ENCODE measurements at regions not wholly inside any gene's neighbourhood (a gene's known extent, or its start where the extent isn't known, plus 50 kb on each side); places are given as distances from the start of the nearest gene placed in this dataset.
"Not testable (repeated sequence)": the region's sequence is repeated elsewhere in the genome, so short reads cannot be mapped to it uniquely, and the experiment has no call there.

DNA sequence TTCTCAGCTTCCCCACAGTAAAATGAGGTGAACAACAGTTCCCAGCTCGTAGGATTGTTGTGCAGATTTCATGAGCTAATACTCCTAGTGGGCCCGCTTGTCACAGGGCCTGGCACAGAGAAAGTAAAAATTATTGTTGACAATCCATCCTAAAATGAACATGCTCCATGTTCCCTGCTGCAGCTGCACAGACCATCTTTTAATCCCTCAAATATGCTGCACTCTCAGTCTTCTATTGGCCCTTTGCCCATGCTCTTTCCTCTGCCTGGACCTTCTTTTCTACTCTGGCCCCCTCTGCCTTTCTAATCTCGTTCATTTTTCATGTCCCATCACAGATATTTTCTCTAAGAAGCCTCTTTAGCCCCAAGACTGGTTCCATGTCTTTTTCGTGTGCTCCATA, 117.7 kb upstream of the NR3C1 start:
- Histone ChIP-seq H3K9ac (ENCODE audit: extremely low read depth, insufficient read length, low read length) (no peak overlapping the region), H3K27ac (ENCODE audit: insufficient read length, low read depth, low read length) (no peak overlapping the region), H3K4ac (ENCODE audit: low read depth, low read length) (no peak overlapping the region), H4K5ac (ENCODE audit: insufficient read length, low read depth, low read length) (no peak overlapping the region), H2BK120ac (ENCODE audit: low read depth, low read length, poor library complexity, severe bottlenecking) (no peak overlapping the region), H3K9me3 (ENCODE audit: control insufficient read depth, low read depth, low read length) (no peaks in the 10 kb centered on the region), H3T11ph (ENCODE audit: low read length) (no peak overlapping the region), H3K79me2 (ENCODE audit: insufficient read depth, low read length) (no peaks in the 10 kb centered on the region), H3K18ac (ENCODE audit: insufficient read length, low read depth, low read length) (no peak overlapping the region), H3K79me1 (ENCODE audit: insufficient read depth, low read depth, low read length, poor library complexity, severe bottlenecking) (no peaks in the 10 kb centered on the region), H2BK20ac (ENCODE audit: low read depth, low read length, poor library complexity, severe bottlenecking) (no peak overlapping the region), H3K4me2 (ENCODE audit: insufficient read depth, insufficient read length, low read length) (no peak overlapping the region), H4K8ac (replicated peaks; ENCODE audit: insufficient read length, low read depth, low read length) (no peak overlapping the region), H2BK12ac (ENCODE audit: insufficient read length, low read depth, low read length) (no peak overlapping the region), H3K23me2 (ENCODE audit: insufficient read length, low read depth, low read length, poor library complexity, severe bottlenecking) (no peaks in the 10 kb centered on the region), H3K23ac (ENCODE audit: insufficient read length, low read depth, low read length) (no peak overlapping the region), H3K56ac (ENCODE audit: insufficient read length, low read depth, low read length) (no peak overlapping the region), H4K20me1 (ENCODE audit: control insufficient read depth, insufficient read depth, insufficient read length) (no peaks in the 10 kb centered on the region), H2AK5ac (ENCODE audit: insufficient read length, low read length) (no peak overlapping the region), H3K14ac (ENCODE audit: insufficient read depth, low read length) (no peak overlapping the region), H4K91ac (ENCODE audit: insufficient read length, low read depth, low read length) (no peak overlapping the region), H3K27me3 (ENCODE audit: insufficient read depth, low read length) (no peaks in the 10 kb centered on the region), H2BK15ac (ENCODE audit: low read depth, low read length) (no peak overlapping the region), H3K4me1 (ENCODE audit: insufficient read depth, low read length) (no peaks in the 10 kb centered on the region), H2BK5ac (ENCODE audit: insufficient read length, low read length) (no peak overlapping the region), H2AFZ (ENCODE audit: low read length) (no peak overlapping the region)
- Mint-ChIP-seq H3K4me1 (no peaks in the 10 kb centered on the region), H3K27me3 (ENCODE audit: low read depth) (no peaks in the 10 kb centered on the region), H3K4me3 (no peak overlapping the region), H3K27ac (no peak overlapping the region; a peak in 1 of 7 replicates), H3K9me3 (no peaks in the 10 kb centered on the region), H3K36me3 (ENCODE audit: insufficient read depth in 1 of 3, low read depth in 3 of 3) (no peaks in the 10 kb centered on the region)
- no CpG with 5 or more reads among the region's 4 CpGs for WGBS (ENCODE audit: extremely low coverage, insufficient read length, low lambda C conversion rate)
- DNase-seq: no peak
- TF ChIP-seq, protein P1, sequence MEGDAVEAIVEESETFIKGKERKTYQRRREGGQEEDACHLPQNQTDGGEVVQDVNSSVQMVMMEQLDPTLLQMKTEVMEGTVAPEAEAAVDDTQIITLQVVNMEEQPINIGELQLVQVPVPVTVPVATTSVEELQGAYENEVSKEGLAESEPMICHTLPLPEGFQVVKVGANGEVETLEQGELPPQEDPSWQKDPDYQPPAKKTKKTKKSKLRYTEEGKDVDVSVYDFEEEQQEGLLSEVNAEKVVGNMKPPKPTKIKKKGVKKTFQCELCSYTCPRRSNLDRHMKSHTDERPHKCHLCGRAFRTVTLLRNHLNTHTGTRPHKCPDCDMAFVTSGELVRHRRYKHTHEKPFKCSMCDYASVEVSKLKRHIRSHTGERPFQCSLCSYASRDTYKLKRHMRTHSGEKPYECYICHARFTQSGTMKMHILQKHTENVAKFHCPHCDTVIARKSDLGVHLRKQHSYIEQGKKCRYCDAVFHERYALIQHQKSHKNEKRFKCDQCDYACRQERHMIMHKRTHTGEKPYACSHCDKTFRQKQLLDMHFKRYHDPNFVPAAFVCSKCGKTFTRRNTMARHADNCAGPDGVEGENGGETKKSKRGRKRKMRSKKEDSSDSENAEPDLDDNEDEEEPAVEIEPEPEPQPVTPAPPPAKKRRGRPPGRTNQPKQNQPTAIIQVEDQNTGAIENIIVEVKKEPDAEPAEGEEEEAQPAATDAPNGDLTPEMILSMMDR (conservative IDR thresholded peaks at IDR 0.05): no peak

DNA sequence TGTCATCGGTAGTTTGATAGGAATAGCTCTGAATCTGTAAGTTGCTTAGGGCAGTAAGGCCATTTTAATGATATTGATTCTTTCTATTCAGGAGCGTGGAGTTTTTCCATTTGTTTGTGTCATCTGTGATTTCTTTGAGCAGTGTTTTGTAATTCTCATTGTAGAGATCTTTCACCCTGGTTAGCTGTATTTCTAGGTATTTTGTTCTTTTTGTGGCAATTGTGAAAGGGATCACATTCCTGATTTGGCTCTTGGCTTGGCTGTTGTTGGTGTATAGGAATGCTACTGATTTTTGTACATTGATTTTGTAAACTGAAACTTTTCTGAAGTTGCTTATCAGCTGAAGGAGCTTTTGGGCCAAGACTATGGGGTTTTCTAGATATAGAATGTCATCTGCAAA, 115.7 kb upstream of the NR3C1 start:
- DNase-seq; H3K27me3 ChIP-seq (ENCODE audit: insufficient read depth, low read length); H3K79me2 ChIP-seq (ENCODE audit: insufficient read depth, low read length); H4K91ac ChIP-seq (ENCODE audit: insufficient read length, low read depth, low read length); H3K9ac ChIP-seq (ENCODE audit: extremely low read depth, insufficient read length, low read length); H2BK5ac ChIP-seq (ENCODE audit: insufficient read length, low read length); H3K4ac ChIP-seq (ENCODE audit: low read depth, low read length); H3K27ac Mint-ChIP-seq; H3K4me3 Mint-ChIP-seq; H3K9me3 ChIP-seq (ENCODE audit: control insufficient read depth, low read depth, low read length); H3K4me2 ChIP-seq (ENCODE audit: insufficient read depth, insufficient read length, low read length); H2BK15ac ChIP-seq (ENCODE audit: low read depth, low read length); H2BK20ac ChIP-seq (ENCODE audit: low read depth, low read length, poor library complexity, severe bottlenecking); H3K27me3 Mint-ChIP-seq (ENCODE audit: low read depth); H2AFZ ChIP-seq (ENCODE audit: low read length); H4K8ac ChIP-seq (replicated peaks; ENCODE audit: insufficient read length, low read depth, low read length); H2BK12ac ChIP-seq (ENCODE audit: insufficient read length, low read depth, low read length); H3K36me3 Mint-ChIP-seq (ENCODE audit: insufficient read depth in 1 of 3, low read depth in 3 of 3); H3K9me3 Mint-ChIP-seq; H4K20me1 ChIP-seq (ENCODE audit: control insufficient read depth, insufficient read depth, insufficient read length); H2AK5ac ChIP-seq (ENCODE audit: insufficient read length, low read length); H3K27ac ChIP-seq (ENCODE audit: insufficient read length, low read depth, low read length); H3K56ac ChIP-seq (ENCODE audit: insufficient read length, low read depth, low read length); H3K14ac ChIP-seq (ENCODE audit: insufficient read depth, low read length); H4K5ac ChIP-seq (ENCODE audit: insufficient read length, low read depth, low read length); H3K79me1 ChIP-seq (ENCODE audit: insufficient read depth, low read depth, low read length, poor library complexity, severe bottlenecking); H3T11ph ChIP-seq (ENCODE audit: low read length); H3K23me2 ChIP-seq (ENCODE audit: insufficient read length, low read depth, low read length, poor library complexity, severe bottlenecking); H3K4me1 ChIP-seq (ENCODE audit: insufficient read depth, low read length); H2BK120ac ChIP-seq (ENCODE audit: low read depth, low read length, poor library complexity, severe bottlenecking); H3K18ac ChIP-seq (ENCODE audit: insufficient read length, low read depth, low read length); H3K4me1 Mint-ChIP-seq; H3K23ac ChIP-seq (ENCODE audit: insufficient read length, low read depth, low read length): not testable (repeated sequence)
- no CpG with 5 or more reads among the region's 2 CpGs for WGBS (ENCODE audit: extremely low coverage, insufficient read length, low lambda C conversion rate)

Data from H9 (cell line).